ENCODE measurements at regions not wholly inside any gene's neighbourhood (a gene's known extent, or its start where the extent isn't known, plus 50 kb on each side); places are given as distances from the start of the nearest gene placed in this dataset.
"Not testable (repeated sequence)": the region's sequence is repeated elsewhere in the genome, so short reads cannot be mapped to it uniquely, and the experiment has no call there.

DNA sequence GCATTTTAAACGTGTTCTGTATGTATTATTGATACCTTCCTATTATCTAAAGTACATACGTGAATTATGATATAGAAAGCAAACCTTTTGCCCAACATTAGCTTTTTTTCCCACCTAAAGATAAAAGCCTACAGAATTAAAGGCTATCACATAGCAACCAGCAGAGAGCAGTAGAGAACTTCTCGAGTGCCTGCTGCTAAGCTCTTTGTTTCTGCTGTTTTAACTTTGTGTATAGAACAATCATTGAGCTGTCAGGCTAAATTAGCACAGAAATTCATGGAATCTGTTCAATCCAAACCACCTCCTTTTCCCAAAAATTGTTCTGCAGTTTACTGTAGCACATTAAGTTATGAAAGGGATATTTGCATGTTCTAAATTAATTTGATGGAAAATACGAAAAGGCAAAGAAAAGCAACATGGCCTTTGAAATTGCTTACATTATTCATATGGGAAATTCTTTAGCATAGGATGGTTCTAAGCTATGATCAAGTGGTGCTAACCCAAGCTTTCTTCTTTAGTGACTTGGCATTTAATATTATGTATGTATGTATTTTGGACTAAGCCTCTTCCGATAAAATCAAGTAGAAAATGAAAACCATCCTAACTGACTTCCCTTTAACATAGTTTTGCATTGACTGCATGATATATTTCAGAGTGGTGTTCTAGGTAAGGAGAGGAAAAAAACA lies 1288.5 kb downstream of the GATA3 start:
- 38 to 41% methylated on average over 5 of the region's 5 CpGs for WGBS, 2 donors
- Histone ChIP-seq H3K27ac (no peak overlapping the region), H3K4me3 (no peak overlapping the region), H3K27me3 (no peaks in the 10 kb centered on the region), H3K36me3 (no peaks in the 10 kb centered on the region), H3K4me1 (no peaks in the 10 kb centered on the region), H3K9me3 (no peaks in the 10 kb centered on the region)
- peak; percentile 15 to 43 (median 38) for TF ChIP-seq CTCF (IDR thresholded peaks at IDR 0.05)
- DNase-seq (no peak), FAIRE-seq (peak; percentile 53), ATAC-seq (peak in 3 of 4 donors; percentile 70 to 77 (median 73))
- intact Hi-C loops (cut with DNase I), result no loop called here

- H3K27ac ChIP-seq; ATAC-seq; FAIRE-seq; H3K27me3 ChIP-seq; H3K9me3 ChIP-seq; H3K4me3 ChIP-seq; H3K4me1 ChIP-seq; H3K36me3 ChIP-seq; DNase-seq; intact Hi-C loops (cut with DNase I): not testable (repeated sequence)
- WGBS, 2 donors, result 75 to 76% methylated on average over 3 of the region's 3 CpGs
These were observed 1293.4 kb downstream of the GATA3 start for GRCh38 chr10:9347933-9348332.

DNA sequence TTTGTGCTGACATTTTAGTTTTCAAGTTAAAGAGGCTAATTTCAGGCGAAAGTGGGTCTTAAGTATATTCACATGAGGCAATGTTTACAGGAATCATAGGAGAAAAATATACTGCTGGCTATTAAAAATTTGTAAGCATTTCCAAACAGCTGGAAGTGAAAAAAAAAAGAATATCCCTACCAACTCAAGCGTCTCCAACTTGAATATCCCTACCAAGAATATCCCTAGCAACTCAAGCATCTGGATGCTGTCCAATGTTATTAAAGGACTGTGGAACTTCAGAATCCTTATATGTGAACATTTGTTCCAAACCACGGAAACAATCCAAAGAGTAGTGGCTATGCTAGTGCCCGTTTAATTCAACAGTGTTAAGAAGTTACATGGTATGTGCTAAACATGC lies 1303.0 kb downstream of the GATA3 start:
- Histone ChIP-seq H3K4me1 (no peaks in the 10 kb centered on the region), H3K4me3 (no peak overlapping the region), H3K27ac (no peak overlapping the region), H3K27me3 (no peaks in the 10 kb centered on the region), H3K9me3 (no peaks in the 10 kb centered on the region), H3K36me3 (no peaks in the 10 kb centered on the region)
- intact Hi-C loops (cut with DNase I), result no loop called here
- no peak for TF ChIP-seq CTCF (IDR thresholded peaks at IDR 0.05)
- DNase-seq (no peak), FAIRE-seq (no peak), ATAC-seq (no peak)
- WGBS, 2 donors, result 54 to 62% methylated on average over 4 of the region's 4 CpGs

GRCh38 chr10:9362721-9363120 lies 1308.2 kb downstream of the GATA3 start:
- Histone ChIP-seq H3K36me3 (no peaks in the 10 kb centered on the region), H3K4me1 (no peaks in the 10 kb centered on the region), H3K27ac (no peak overlapping the region), H3K9me3 (no peaks in the 10 kb centered on the region), H3K27me3 (no peaks in the 10 kb centered on the region), H3K4me3 (no peak overlapping the region)
- FAIRE-seq, result no peak
- no peak for ATAC-seq
- WGBS, 2 donors, result 39 to 47% methylated on average over 5 of the region's 5 CpGs
- no peak for TF ChIP-seq CTCF (IDR thresholded peaks at IDR 0.05)
- no peak for DNase-seq
- intact Hi-C loops (cut with DNase I), result no loop called here

- DNase-seq (no peak), ATAC-seq (no peak), FAIRE-seq (no peak)
- WGBS, 2 donors, result 77 to 83% methylated on average over 15 of the region's 15 CpGs
- intact Hi-C loops (cut with DNase I), result no loop called here
- H3K4me3 ChIP-seq, result no peak overlapping the region
- no peaks in the 10 kb centered on the region for H3K4me1 ChIP-seq
- no peaks in the 10 kb centered on the region for H3K27me3 ChIP-seq
- no peak for TF ChIP-seq CTCF (IDR thresholded peaks at IDR 0.05)
- H3K27ac ChIP-seq, result no peak overlapping the region
- no peaks in the 10 kb centered on the region for H3K9me3 ChIP-seq
- H3K36me3 ChIP-seq, result no peaks in the 10 kb centered on the region
These were observed 1324.7 kb downstream of the GATA3 start for GRCh38 chr10:9379183-9379582.
